ENCODE measurements at regions not wholly inside any gene's neighbourhood (a gene's known extent, or its start where the extent isn't known, plus 50 kb on each side); places are given as distances from the start of the nearest gene placed in this dataset.

DNA sequence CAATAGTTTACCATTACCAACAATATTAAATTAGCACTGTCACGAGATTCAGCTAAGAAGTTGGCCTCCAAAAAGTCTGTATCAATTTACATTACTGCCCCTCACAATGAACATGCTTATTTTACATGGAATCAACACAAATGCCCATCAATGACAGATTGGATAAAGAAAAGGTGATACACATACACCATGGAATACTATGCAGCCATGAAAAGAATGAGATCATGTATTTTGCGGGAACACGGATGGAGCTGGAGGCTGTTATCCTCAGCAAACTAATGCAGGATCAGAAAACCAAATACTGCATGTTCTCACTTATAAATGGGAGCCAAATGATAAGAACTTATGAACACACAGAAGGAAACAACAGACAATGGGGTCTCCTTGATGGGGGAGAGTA lies 211.8 kb upstream of the RREB1 start:
- no peak for DNase-seq

DNA sequence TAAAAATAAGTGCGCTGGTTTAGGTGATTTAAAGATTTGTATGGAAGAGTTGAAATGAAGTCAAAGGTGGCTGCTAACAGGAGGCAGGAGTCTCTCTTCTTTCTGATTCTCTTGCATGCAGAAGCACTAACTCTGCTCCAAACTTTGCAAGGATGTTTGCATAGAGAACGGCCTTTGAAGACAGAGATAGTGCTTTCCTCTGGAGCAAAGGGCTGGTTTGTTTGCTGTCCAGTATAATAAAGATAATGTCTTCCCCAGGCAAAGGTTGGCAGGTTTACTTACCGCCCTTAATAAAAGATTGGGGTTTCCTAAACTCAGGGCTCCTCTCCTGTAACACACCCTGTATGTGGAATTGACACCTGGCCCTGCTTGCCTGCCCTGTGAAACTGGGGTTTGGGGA lies 210.6 kb upstream of the RREB1 start:
- no peak for DNase-seq

DNA sequence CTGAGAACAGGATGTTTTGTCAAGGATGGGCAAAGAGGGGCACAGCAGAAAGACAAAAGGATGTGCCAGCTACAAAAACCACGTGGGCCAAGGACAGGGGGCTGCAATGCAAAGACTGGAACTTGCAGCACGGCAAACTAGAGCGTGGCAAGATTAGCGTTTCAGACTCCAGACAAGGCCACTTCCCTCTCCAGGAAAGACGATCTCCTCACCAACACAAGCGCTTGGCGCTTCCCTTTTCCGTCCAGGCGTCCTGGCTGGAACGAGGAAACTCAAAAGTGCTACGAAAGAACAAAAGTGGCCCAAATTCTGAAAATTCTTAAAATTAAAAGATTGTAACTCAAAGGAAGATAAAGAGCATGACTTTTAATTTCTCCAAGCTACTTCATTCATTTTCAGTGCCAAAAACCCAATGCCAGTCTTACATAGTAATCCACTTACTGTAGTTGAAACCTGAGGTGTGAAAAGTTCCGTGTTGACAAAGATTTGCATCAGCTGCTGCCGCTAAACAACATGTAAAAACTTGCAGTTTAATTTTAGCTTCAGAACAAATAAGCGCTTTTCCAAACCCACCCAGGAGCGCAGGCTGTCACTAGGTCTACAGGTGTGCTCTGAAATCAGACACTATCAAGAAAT lies 207.1 kb upstream of the RREB1 start:
- DNase-seq: no peak

DNA sequence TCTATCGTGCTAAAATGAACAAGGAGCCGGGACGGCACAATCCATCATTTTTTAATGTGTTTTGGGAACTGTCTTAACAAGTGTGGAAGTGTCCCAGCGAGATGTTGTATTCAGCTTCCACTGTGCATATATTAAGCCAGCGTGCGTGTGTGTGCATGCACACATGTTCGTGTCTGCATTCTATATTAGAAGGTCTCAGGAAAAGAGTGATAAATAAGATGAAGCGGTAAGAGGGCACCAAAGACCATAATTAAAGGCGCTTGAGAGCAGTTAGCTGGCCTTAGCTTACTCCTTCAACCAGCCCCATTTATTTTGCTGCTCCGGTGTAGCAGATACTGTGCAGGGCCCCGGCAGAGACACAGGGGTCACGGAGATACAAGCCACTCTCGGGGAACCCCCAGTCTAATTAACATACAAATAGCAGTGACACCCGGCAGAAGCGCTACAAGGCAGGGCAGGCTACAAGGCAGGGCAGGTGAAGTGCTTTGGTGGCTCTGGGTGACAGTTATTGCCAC lies 206.5 kb upstream of the RREB1 start:
- no peak for DNase-seq

DNA sequence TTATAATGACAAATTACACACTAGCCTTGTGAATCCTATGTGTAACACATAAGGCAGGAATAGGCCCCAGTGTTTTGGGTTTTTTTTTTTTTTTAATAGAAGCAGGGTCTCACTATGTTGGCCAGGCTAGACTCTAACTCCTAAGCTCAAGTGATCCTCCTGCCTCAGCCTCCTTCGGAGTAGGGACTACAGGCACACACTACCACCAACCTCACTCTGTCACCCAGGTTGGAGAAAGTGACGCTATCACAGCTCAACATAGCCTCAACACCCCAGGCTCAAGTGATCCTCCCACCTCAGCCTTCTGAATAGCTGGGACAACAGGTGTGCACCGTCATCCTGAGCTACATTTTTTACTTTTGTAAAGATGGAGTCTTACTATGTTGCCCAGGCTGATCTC lies 205.8 kb upstream of the RREB1 start:
- no peak for DNase-seq

DNA sequence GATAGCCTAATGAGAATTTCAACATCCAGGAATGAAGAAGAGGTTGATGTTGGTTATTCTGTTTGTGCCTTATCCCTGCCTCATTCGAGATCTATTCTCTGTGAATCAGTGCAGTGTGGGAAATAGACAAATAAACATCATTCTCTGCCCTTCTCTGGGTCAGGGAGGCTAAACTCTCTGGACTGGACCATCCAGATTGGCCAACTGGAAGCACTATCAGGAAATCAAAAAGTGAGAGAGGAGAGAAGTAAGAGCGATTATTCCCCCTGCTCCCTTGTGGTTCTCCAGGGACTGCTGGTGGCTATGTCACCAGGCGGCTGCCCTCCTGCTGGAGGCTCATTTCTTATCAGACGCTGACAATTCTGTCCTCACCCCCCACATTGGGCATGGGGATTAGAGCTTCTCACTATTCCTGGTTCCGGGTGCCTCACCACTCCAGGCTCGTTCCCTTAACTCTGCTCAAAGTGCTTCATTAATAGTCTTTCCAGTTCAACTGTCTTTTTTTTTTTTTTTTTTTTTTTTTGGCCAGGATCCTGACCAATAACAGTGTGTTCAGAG lies 201.7 kb upstream of the RREB1 start:
- DNase-seq: no peak

DNA sequence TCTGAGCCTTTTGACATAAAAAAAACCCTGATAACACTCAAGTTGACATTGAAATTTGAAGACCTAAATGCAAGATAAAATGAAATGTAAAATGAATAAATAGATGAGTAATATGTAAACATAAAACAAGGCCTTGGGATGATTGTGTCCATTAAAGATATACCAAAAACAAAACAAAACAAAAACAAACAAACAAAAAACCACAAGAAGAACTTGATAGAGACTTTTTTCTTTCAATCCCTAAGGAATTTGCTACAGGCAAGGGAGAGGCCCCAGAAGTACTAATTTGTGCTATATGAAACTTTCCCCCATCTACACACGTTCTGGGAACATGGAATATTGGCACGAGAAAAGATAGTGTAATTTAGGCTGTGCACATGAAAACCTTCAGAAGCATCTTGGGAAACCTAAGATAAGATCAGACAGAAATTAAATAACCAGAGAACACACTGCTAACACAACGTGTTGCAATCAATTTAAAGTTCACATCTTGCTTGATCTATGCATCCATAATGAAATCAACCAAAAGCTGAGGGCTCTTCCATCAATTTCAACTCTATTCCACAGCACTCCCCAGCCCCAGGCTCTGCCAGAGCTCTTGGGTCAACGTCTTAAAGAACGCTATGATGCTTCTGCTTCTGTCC lies 201.1 kb upstream of the RREB1 start:
- no peak for DNase-seq

DNA sequence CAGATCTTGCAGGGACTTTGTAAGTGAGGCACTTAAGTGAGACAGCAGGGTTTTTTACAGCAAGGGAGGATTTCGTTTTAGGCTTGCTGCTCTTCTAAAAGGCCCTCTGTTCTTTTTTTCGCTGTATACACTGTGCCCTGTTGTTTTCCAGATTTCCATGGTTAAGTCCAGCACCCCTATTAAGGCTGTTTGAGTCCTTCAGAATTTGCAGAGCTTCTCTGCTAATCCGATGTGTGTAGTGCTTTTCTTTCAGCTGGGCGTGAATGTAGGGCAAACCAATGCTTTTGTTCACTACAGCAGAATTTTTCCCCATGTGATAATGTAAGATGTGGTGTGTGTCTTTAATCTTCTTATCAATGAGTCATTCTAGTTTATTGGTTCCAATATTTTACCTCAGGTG lies 200.5 kb upstream of the RREB1 start:
- no peak for DNase-seq

DNA sequence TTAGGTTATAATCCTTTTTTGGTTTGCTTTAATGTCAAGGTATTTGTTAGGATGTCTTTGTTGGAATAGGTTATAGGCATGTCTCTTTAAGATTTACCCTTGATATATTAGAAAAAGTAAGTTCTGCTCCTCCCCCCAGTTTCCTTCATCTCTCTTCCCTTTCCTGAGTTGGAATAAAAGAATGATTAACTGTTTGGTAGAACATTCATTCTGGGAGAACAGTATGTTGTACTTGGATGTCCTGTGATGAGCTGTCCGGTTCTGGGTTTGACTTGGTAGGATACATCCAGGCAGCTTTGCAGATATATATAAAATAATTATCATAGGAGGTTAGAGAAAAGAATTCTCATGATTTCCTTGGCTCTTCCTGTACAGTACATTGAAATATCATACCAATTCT lies 199.6 kb upstream of the RREB1 start:
- DNase-seq: no peak

DNA sequence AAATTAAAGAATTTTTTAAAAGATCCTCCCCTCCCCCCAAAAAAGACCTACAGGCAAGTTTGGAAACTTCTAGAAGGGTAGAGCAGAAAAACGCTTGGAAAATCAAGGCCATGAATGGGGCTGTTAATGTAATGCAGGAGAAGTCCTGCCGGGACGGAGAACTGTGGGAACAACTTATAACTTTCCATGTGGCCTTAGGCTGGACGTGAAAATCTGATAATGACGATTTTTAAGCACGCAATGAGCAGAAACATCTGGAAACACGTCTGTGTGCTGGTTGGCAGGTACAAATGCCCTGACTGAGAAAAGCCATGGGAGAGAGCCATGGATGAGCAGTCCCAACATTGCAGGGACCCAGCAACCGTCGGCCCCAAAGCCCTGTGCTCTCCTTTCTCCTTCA lies 198.7 kb upstream of the RREB1 start:
- DNase-seq: no peak

DNA sequence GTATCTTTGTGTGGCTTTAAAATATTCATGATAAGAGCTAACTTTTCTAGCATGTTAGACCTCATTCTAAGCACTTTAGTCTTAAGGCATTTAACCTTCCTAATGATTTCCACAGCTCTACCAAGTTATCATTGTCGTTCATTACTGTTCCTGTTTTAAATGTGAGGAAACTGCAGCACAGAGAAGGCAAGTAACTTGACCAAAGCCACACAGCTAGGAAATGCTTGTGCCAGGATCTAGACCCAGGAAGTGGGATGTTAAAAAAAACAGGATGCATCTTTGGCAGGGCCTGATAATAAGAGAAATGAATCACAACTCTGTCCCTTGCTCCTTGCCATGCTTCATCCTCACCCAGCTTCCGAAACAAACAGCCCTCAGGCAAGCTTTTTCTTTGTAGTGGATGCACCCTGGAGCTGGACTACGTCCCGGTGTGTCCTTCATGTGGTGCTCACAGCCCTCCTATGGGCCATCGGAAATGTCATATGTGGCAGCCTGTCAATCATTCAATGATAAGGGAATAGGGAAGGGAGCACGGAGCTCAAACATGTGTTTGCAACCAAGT lies 196.9 kb upstream of the RREB1 start:
- no peak for DNase-seq

DNA sequence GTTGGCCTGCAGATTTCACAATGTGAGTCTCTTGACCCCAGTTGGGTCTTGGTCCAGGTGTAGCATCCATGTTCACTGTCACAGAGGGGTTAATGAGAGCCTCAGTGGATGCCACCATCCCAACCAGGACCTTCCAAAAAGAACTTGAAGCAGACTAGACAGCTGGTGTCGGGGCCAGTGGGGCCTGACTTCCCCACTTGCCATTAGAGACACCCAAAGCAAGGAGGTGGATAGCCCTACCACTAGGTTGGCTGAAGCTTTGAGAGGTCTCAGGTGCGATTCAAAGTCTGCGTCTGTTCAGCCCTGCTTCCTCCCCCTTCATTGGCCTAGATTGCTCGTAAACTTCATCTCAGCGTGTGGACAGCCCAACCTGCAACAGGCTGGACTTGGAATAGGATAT lies 196.4 kb upstream of the RREB1 start:
- no peak for DNase-seq

DNA sequence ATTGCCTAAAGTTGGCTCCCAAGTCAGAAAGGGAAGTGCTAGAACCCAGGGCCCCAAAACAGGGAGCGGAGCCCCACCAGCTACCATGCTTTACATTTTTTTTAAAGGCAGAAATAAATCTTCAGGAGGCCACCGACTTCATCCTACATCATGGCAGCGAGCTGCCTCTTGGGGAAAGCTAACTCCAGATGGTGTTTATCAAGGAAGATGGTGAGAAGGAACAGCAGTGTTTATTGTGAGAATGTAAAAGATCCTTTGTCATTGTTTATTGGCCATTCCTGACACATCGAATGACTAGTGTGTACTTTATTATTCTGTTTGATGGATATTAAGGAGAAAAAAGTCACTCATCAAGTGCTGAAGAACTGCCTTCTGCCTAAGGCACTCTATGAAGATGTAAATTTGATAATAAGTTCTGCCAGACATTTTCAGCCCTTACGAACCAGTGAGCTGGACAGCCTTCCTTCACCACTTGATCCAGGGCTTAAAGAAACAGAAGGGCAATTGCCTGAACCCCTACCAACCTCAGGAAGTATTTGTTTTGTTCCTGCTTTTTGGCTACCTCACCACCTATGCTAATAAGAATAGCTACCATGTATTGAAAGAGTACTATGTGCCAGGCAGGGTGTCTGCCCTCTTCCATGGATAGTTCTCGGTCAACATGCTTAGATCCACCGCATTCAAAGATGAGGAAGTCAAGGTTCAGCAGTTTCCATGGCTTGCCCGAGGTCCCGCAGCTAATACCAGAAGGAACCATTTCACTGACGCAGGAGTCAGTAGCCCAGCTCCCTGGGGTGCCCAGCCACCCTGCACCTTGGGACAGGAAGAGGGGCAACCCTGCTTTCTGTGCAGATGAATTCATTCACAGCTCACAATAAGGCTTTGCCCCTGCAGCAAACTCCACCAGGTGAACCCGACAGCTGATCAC lies 194.7 kb upstream of the RREB1 start:
- DNase-seq: no peak

DNA sequence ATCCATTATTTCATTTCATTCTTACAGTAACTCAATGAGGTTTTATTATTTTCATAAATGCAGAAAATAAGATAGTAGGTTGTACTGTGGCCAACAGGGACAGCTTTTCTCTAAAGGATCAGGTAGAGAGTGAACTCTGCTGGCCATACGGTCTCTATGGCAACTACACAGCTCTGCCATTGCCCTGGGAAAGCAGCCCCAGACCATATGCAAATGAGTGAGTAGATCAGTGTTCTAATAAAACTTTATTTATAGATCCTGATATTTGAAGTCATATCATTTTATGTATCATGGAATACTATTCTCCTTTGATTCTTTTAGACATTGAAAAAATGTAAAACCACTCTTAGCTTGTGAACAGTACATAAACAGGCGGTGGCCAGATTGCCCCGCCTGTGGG lies 192.5 kb upstream of the RREB1 start:
- no peak for DNase-seq

DNA sequence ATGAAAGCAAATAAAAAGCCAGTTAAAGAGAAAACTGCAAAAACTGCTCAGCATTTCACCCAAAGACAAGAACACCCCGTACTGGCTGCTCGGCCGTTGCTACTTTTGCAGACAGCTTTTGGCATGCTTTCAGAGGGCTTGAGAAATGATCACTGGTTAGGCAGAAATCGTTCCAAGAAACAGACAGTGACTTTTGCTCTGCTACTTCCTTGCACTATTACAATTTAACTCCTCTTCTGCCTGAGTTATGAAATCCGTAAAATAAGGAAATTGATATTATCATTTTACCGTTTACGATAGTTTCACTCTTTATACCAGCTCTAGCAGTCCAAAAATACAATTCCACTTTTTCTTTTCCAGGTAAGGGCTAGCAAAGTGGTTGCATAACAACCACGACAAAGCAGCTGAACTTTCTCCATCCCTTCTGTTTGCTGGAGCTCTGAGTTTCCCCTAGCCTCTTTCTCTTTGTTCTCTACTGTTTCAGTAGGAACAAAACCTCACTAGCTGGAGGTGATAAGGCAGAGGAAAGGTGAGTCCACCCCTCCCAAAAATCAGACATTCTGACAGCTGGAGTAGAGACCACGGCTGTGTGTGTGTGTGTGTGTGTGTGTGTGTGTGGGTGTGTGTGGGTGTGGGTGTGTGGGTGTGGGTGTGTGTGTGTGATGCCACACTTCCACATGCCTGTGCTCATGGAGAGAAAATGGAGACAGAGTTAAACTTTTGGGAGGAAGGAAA lies 191.8 kb upstream of the RREB1 start:
- DNase-seq: no peak

DNA sequence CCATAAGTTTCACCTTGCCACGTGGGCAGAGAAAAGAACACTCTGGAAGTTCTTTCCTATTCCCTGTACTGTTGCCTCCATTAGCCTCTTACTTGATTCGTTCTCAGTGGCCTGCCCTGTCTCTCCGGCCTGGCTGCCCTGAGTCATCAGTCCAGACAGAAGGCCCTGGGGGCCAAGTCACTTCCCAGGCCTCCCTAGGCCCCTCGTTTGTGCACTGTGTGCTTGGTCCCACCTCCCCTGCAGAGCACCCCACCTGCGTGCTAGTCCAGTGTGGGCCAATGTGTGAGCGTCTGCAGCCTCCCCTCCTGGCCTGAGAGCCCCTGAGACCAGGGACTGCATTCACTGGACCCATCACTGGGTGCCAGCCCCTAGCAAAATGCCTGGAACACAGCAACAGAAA lies 191.2 kb upstream of the RREB1 start:
- DNase-seq: no peak

DNA sequence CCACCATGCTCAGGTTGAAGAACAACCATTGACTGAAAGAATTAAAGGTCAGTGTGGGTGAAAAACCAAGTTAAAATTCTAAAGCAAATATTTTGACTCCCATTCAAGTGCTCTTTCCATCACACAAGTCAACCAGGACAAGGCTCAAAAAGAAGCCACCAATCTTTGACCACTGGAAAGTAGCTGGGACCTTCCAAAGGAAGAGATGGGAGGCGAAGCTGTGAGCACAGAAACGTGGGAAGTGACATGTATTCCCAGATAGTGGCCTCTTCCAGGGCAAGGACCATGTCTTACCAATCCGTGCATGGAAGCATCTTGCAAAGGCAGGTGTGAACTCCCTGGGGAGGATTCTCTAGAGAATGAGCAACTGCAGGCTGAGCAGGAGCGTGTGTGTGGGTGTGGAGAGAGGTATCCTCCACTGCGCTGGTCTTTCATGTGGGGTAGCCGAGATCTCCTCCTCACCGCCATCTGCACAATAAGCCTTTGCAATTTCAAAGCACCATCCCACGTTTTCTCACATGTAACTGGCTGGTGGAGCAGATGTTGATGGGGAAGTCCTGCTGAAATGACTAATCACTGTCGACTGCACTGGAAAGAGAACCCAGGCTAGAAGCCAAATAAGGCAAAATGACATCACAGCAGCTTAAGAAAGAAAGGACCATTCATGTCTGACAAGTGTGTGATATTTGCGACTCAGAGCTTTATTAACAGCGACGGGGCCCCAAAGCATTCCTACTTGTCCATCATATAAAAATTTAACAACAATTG lies 189.4 kb upstream of the RREB1 start:
- DNase-seq: peak; percentile 78 to 82

DNA sequence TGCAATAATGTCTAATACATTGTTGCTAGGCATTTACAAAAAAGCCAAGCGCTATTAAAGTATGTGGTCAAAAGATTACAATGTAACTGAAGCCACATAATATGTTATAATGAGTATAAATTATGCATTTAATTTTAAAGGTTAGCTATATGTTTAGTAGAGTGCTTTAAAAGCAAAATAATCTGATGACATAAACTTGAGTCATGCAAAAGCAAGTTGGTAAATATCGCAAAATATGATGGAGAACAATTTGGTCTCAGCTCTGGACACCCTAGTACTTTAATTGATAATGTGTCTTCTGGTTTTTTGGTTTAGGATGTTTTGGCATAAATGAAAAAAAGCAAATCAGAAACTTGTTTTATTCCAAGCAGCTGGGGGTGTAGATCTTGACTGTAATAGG lies 188.6 kb upstream of the RREB1 start:
- no peak for DNase-seq

DNA sequence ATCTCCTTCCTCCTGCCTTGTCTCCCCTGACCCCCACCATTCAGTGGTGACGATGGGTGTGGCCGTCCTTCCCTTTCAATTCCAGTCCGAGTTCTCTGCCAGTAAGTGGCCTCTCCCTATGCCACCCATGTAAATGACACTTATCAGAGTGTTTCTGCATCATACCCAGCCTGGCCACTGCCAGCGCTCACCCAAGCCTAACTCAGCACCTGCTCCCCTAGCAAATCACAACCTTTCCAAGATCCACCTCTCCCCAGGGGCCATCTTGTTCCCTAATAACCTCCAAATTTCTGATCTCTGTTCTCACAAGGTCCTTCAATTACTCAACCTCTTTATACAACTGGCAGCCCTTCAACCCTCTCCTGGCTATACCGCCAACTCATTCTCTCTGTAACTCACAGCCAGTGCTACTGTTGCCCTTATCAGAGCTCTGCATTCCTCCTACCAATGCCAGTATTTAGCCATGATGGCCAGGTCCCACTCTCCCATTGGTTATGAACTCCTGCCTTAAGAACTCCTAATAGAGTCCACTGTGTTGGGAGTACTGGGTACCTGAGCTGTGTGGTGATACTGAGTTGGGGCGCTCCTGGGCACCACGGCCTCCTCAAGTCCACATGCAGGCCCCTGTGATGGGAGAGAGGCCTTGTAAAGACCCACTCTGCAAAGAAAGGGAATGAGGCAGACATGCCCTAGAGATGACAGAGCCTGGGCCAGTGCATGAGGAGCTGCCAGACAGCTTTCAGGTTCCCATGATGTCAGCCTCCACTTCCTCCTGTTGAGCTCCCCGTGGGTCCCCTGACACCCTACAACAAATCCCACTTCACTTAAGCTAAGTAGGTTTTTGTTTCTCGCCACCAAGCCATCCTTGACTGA lies 187.4 kb upstream of the RREB1 start:
- DNase-seq: no peak

DNA sequence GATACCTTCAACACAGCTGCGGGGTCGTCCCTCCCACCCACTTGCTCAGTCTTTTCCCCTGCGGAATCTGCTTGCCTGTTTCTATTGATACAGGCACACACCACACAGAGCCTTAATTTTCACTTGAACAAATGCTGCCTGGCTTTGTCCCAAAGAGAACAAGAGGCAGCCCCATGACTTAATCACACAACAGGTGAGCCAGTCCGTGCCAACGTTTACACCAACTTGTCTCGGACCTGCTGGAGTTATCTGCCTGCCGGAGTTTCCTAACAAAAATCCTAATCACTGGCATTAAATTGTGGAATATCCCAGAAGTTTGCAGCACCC lies 186.8 kb upstream of the RREB1 start:
- no peak for DNase-seq

DNA sequence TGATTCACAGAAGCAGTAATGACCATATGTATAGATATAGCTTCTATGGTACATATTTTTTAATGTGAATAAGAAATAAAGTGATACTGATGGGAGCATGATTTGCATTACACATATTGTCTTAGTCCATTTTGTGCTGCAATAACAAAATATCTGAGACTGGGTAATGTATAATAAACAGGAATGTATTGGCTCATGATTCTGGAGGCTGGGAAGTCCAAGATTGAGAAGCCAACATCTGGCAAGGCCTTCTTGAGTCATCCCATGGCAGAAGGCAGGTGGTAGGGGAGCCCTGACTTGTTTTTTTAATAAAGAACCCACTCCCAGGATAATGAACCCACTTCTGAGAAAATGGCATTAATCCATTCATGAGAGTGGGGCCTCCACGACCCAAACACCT lies 185.6 kb upstream of the RREB1 start:
- DNase-seq: no peak

Data from stimulated activated CD4-positive, alpha-beta T cell treated with anti-CD3 and anti-CD28 coated beads, Interleukin-2, amount 100 ng/mL, for 24 hours (primary cell).